ENCODE measurements at regions not wholly inside any gene's neighbourhood (a gene's known extent, or its start where the extent isn't known, plus 50 kb on each side); places are given as distances from the start of the nearest gene placed in this dataset.
A peak's percentile ranks its signal among the peaks of the same experiment; 100 is the strongest.

DNA sequence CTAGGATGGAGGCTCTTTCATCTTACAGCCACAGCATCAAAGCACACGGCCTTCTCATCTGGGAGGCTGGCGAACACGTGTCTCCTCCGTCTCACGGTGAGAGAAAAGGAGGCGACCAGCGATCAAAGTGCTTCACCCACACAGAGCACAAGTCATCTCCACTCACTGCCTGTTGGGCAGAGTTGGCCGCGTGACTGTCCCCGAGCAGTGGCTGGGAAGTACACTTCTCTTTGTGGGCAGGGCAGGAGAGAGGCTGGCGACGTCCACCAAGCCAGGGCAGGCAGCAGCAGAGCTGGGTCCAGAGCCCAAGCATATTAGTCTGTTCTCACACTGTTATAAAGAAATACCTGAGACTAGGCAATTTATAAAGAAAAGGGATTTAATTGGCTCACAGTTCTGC, 64.1 kb upstream of the FOXC1 start:
- no peak for DNase-seq (ENCODE audit: extremely low read depth in 1 of 2, low read depth in 1 of 2)

DNA sequence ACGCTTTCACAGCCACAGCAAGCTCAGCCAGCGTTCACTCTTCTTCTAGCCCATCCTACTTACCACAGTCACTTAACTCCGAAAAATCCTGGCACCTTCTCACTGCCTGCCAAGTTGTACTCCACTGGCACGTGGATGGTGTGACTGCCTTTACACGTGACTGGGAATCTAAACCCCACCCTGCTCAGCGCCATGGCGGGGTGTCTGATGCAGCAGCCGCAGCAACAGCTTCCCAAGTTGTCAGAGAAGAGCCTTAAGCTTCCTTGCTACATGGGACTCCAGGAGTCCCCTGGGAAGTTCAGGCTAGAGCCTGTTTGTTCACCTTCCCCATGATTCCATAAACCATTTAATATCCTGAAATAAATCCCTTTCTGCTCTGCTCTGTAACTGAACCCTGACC, 61.9 kb upstream of the FOXC1 start:
- DNase-seq (ENCODE audit: extremely low read depth in 1 of 2, low read depth in 1 of 2): no peak

DNA sequence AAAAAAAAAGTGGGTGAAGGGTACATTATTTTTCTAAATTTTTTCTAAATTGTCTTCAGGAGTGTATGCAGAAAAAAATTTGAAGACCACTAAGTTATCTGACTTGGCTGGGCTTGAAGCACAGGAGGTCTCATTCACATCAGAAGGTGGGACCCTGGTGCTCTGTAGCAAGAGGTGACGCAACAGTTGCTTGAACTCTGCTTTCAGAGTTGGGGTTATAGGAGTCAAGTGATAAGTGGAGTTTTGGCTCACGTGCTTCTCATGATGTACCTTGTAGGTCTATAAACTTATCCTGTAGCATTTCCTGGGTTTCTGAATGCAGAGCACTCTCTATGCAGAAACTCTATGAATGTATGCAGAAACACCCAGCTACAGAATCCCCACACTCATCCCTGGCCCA, 58.5 kb upstream of the FOXC1 start:
- DNase-seq (ENCODE audit: extremely low read depth in 1 of 2, low read depth in 1 of 2): no peak

GRCh38 chr6:1552296-1552761, 57.4 kb upstream of the FOXC1 start:
- no peak for DNase-seq (ENCODE audit: extremely low read depth in 1 of 2, low read depth in 1 of 2)

GRCh38 chr6:1553562-1554083, 56.1 kb upstream of the FOXC1 start:
- no peak for DNase-seq (ENCODE audit: extremely low read depth in 1 of 2, low read depth in 1 of 2)

GRCh38 chr6:1554141-1554475, 55.6 kb upstream of the FOXC1 start:
- no peak for DNase-seq (ENCODE audit: extremely low read depth in 1 of 2, low read depth in 1 of 2)

DNA sequence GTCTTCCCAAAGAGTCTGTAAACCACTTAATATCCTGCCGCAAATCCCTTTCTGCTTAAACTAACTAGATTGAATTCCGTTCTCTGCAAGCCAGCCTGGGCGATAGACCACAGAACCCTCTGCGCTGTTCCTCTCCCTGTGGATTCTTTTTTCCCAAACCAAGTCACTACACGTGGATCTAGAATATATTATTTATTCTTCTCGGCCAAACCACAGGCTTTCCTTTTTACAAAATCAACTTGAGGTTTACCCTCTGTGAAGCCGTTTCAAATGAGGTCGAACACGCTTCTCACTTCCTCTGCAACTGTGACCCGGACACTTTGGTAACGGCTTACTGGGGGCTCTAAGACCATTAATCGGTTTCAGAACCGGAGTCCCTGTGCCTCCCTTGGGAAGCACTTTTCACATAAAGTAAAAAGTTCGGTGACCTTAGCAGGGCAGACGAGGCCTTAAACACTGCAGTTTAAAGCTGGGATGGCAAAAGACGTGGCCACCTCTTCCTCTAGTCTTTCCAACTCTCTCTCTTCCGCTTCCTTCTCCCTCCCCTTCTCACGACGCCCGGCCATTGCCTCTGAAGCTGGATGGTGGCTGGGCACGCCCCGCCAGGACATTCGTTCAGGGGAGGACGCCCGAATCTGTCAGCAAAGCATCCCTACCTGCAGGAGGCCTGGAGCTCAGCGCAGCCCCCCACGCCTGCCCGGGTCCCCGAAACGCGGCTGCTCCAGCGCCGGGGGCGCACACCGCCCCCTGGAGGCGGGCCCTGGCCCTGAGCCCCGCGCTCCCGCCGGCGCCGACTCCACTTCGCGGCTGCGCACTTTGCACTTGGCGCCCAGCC, 55.0 kb upstream of the FOXC1 start:
- DNase-seq (ENCODE audit: extremely low read depth in 1 of 2, low read depth in 1 of 2): peak; percentile 20 to 52

GRCh38 chr6:1558388-1558787, 51.3 kb upstream of the FOXC1 start:
- DNase-seq (ENCODE audit: extremely low read depth in 1 of 2, low read depth in 1 of 2): no peak
